Erythroblast (primary cell): ENCODE measurements at regions not wholly inside any gene's neighbourhood (a gene's known extent, or its start where the extent isn't known, plus 50 kb on each side); places are given as distances from the start of the nearest gene placed in this dataset.

Experiments used
- GATA1 ChIP-seq: IDR thresholded peaks from 2 replicates; pipeline ENCODE4 v1.6.1; 2011; ENCODE audit warnings: low read depth, mild to moderate bottlenecking, control low read depth, low read length, moderate library complexity
- POLR2A ChIP-seq: IDR thresholded peaks from 2 replicates; pipeline ENCODE4 v1.6.1; 2011; ENCODE audit warnings: mild to moderate bottlenecking, low read length

- TF ChIP-seq POLR2A (no peak), GATA1 (no peak)
These were observed 249.3 kb upstream of the ZMIZ1 start for GRCh38 chr10:78819361-78820006.
